ENCODE measurements at regions not wholly inside any gene's neighbourhood (a gene's known extent, or its start where the extent isn't known, plus 50 kb on each side); places are given as distances from the start of the nearest gene placed in this dataset.
"Not testable (repeated sequence)": the region's sequence is repeated elsewhere in the genome, so short reads cannot be mapped to it uniquely, and the experiment has no call there.

- no peak for DNase-seq
These were observed 71.4 kb upstream of the GRK3 start for GRCh38 chr22:25492841-25493734.

GRCh38 chr22:25493794-25494193, 70.7 kb upstream of the GRK3 start:
- DNase-seq = no peak

GRCh38 chr22:25494774-25495173, 69.7 kb upstream of the GRK3 start:
- DNase-seq = no peak

- no peak for DNase-seq
These were observed 69.2 kb upstream of the GRK3 start for GRCh38 chr22:25495285-25495684.

- no peak for DNase-seq
These were observed 67.9 kb upstream of the GRK3 start for GRCh38 chr22:25496396-25497064.

GRCh38 chr22:25497181-25497641, 67.3 kb upstream of the GRK3 start:
- DNase-seq = no peak

GRCh38 chr22:25497716-25498115, 66.8 kb upstream of the GRK3 start:
- DNase-seq = no peak

- DNase-seq = not testable (repeated sequence)
These were observed 63.8 kb upstream of the GRK3 start for GRCh38 chr22:25500671-25501070.

- DNase-seq = not testable (repeated sequence)
These were observed 60.5 kb upstream of the GRK3 start for GRCh38 chr22:25504017-25504416.

GRCh38 chr22:25508161-25508560, 56.3 kb upstream of the GRK3 start:
- DNase-seq = no peak

- DNase-seq = no peak
These were observed 55.6 kb upstream of the GRK3 start for GRCh38 chr22:25508761-25509321.

GRCh38 chr22:25509374-25509791, 55.1 kb upstream of the GRK3 start:
- DNase-seq = no peak

- no peak for DNase-seq
These were observed 53.6 kb upstream of the GRK3 start for GRCh38 chr22:25510876-25511275.

- no peak for DNase-seq
These were observed 52.8 kb upstream of the GRK3 start for GRCh38 chr22:25511725-25512124.

GRCh38 chr22:25514436-25515180, 49.9 kb upstream of the GRK3 start:
- no peak for DNase-seq
